ENCODE measurements at regions not wholly inside any gene's neighbourhood (a gene's known extent, or its start where the extent isn't known, plus 50 kb on each side); places are given as distances from the start of the nearest gene placed in this dataset.
A peak's percentile ranks its signal among the peaks of the same experiment; 100 is the strongest.

DNA sequence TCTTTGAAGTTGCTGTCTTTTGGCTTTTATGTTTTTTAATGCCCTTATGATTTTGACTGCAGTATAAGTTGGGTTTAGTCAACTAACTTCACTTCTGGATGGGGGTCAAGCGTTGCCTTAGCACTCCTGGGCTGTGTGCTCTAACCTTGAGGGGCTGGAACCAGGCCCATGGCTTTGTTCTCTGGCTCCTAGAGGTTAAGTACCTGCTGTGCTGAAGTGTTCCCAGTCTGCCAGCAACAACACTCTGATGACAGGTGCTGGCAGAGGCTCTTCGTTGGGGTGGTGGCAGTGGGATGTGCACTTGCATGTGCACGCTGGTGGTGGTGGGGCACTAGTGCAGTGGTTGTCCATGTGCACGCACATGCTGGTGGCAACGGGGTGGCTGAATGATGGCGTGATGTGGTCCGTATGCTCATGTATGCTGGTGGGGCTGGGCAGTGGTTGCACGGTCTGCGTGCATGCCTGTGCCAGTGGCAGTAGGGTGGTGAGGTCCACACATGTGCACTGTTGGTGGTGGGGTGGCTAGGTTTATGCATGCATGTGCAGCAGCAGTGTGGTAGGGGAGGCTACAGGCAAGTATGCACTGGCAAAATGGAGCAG lies 447.8 kb upstream of the GOT2 start:
- Histone ChIP-seq H3K27me3 (ENCODE audit: control insufficient read depth, insufficient read depth, low read length) (no peaks in the 10 kb centered on the region), H3K36me3 (ENCODE audit: control insufficient read depth, low read depth, low read length) (no peaks in the 10 kb centered on the region), H3K27ac (ENCODE audit: low read length) (no peak overlapping the region), H3K9ac (ENCODE audit: low read length) (no peak overlapping the region), H3K4me3 (ENCODE audit: low read length) (no peak overlapping the region), H3K9me3 (ENCODE audit: control insufficient read depth, low read depth, low read length) (no peaks in the 10 kb centered on the region), H3K4me1 (ENCODE audit: control insufficient read depth, low read depth, low read length) (peaks cover 4% of the 10 kb centered on the region)

GRCh38 chr16:59180083-59180476 lies 446.0 kb upstream of the GOT2 start:
- Histone ChIP-seq H3K9ac (ENCODE audit: low read length) (no peak overlapping the region), H3K27ac (ENCODE audit: low read length) (no peak overlapping the region), H3K9me3 (ENCODE audit: control insufficient read depth, low read depth, low read length) (no peaks in the 10 kb centered on the region), H3K27me3 (ENCODE audit: control insufficient read depth, insufficient read depth, low read length) (no peaks in the 10 kb centered on the region), H3K4me1 (ENCODE audit: control insufficient read depth, low read depth, low read length) (peaks cover 4% of the 10 kb centered on the region), H3K36me3 (ENCODE audit: control insufficient read depth, low read depth, low read length) (no peaks in the 10 kb centered on the region), H3K4me3 (ENCODE audit: low read length) (no peak overlapping the region)

- H3K27ac ChIP-seq (ENCODE audit: low read length): no peak overlapping the region
- peaks cover 4% of the 10 kb centered on the region for H3K4me1 ChIP-seq (ENCODE audit: control insufficient read depth, low read depth, low read length)
- H3K9ac ChIP-seq (ENCODE audit: low read length): no peak overlapping the region
- no peaks in the 10 kb centered on the region for H3K9me3 ChIP-seq (ENCODE audit: control insufficient read depth, low read depth, low read length)
- no peaks in the 10 kb centered on the region for H3K27me3 ChIP-seq (ENCODE audit: control insufficient read depth, insufficient read depth, low read length)
- no peak overlapping the region for H3K4me3 ChIP-seq (ENCODE audit: low read length)
- H3K36me3 ChIP-seq (ENCODE audit: control insufficient read depth, low read depth, low read length): no peaks in the 10 kb centered on the region
These were observed 445.4 kb upstream of the GOT2 start for GRCh38 chr16:59179446-59180082.

GRCh38 chr16:59173408-59173831 lies 439.3 kb upstream of the GOT2 start:
- H3K4me1 ChIP-seq (ENCODE audit: control insufficient read depth, low read depth, low read length): peaks cover 36% of the 10 kb centered on the region
- H3K27ac ChIP-seq (ENCODE audit: low read length): no peak overlapping the region
- no peak overlapping the region for H3K9ac ChIP-seq (ENCODE audit: low read length)
- H3K36me3 ChIP-seq (ENCODE audit: control insufficient read depth, low read depth, low read length): no peaks in the 10 kb centered on the region
- no peaks in the 10 kb centered on the region for H3K9me3 ChIP-seq (ENCODE audit: control insufficient read depth, low read depth, low read length)
- no peak overlapping the region for H3K4me3 ChIP-seq (ENCODE audit: low read length)
- H3K27me3 ChIP-seq (ENCODE audit: control insufficient read depth, insufficient read depth, low read length): no peaks in the 10 kb centered on the region

DNA sequence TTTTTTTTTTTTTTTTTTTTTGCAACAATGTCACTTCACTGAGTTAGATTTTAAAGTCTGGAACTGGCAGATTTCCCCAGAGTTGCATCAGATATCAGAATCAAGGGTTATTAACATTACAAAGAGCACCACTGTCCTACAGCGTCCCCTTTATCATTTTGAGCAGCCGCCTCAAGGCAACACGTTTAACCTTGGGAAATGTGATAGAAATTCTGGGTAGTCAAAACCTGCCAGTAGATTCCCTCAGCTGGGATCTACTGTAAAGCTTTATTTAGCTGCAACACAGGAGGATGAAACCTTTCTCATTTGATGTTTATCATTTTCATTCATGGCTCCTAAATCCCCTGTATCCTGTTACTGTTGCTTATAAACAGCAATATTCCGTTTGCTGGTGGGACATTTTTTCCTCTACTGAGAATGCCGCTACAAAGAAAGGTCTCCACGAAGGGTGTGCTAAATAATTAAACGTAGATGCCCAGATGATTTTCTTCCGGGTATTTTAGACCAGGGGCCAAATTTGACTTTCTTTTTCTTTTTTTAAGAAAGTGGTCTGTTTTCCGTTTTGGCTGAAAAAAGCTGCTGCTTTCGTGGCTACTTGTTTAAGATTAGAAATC lies 436.1 kb upstream of the GOT2 start:
- Histone ChIP-seq H3K4me3 (ENCODE audit: low read length) (peak overlapping the region; percentile 63), H3K9ac (ENCODE audit: low read length) (peak overlapping the region; percentile 77), H3K27me3 (ENCODE audit: control insufficient read depth, insufficient read depth, low read length) (no peaks in the 10 kb centered on the region), H3K4me1 (ENCODE audit: control insufficient read depth, low read depth, low read length) (peaks cover 40% of the 10 kb centered on the region), H3K9me3 (ENCODE audit: control insufficient read depth, low read depth, low read length) (no peaks in the 10 kb centered on the region), H3K27ac (ENCODE audit: low read length) (peak overlapping the region; percentile 91), H3K36me3 (ENCODE audit: control insufficient read depth, low read depth, low read length) (no peaks in the 10 kb centered on the region)

- Histone ChIP-seq H3K27me3 (ENCODE audit: control insufficient read depth, insufficient read depth, low read length) (no peaks in the 10 kb centered on the region), H3K4me3 (ENCODE audit: low read length) (no peak overlapping the region), H3K4me1 (ENCODE audit: control insufficient read depth, low read depth, low read length) (peaks cover 37% of the 10 kb centered on the region), H3K9ac (ENCODE audit: low read length) (peak overlapping the region; percentile 77), H3K9me3 (ENCODE audit: control insufficient read depth, low read depth, low read length) (no peaks in the 10 kb centered on the region), H3K27ac (ENCODE audit: low read length) (peak overlapping the region; percentile 27), H3K36me3 (ENCODE audit: control insufficient read depth, low read depth, low read length) (no peaks in the 10 kb centered on the region)
These were observed 435.1 kb upstream of the GOT2 start for GRCh38 chr16:59169168-59169567.

DNA sequence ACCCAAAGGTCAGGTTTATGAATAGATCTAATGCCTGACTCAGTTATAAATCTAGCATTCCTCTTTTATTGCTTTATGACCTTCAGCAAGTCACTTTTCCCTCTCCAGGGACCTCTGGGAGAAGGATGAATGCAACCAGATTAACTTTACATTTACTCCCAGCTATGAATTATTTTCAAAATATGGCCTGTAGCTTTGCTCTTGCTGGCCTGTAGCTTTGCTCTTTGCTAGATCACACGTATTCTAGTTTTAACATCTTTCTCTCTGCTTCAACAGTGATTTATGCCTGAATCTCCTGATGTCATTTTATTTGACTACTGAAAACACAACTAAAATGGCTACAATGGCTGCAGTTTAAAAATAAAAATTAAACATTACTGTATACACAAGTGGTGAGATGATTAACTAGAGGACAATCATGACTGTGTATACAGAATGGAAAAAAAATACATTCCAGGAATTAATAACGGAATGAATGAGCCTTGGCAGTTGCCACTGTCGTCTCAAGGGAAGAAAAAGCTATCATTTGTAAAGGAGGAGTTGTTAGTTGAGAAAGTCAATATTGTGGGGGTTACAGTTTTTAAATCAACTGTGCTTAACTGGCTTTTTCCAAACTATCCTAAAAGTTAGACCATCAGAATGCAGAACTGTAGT lies 434.5 kb upstream of the GOT2 start:
- Histone ChIP-seq H3K36me3 (ENCODE audit: control insufficient read depth, low read depth, low read length) (no peaks in the 10 kb centered on the region), H3K27ac (ENCODE audit: low read length) (peak overlapping the region; percentile 32), H3K4me1 (ENCODE audit: control insufficient read depth, low read depth, low read length) (peaks cover 37% of the 10 kb centered on the region), H3K9me3 (ENCODE audit: control insufficient read depth, low read depth, low read length) (no peaks in the 10 kb centered on the region), H3K4me3 (ENCODE audit: low read length) (no peak overlapping the region), H3K27me3 (ENCODE audit: control insufficient read depth, insufficient read depth, low read length) (no peaks in the 10 kb centered on the region), H3K9ac (ENCODE audit: low read length) (peak overlapping the region; percentile 77)

DNA sequence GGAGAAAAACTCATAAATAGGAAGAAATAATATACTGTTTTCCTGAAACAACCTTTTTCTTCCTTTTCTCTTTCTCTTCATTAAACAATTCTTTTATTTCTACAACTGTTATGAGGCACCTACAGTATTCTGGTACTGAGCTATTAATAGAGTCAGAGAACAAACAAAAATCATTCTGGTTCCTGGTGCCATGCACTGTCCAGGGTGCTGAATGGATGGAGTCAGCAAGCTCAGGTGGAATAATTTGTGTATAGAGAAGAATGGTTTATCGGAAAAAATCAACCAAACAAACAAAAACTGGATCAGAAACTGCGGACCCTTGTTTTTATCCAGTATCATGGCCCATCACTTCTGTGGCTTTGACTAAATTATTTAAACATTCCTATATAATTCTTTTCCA lies 430.3 kb upstream of the GOT2 start:
- Histone ChIP-seq H3K27ac (ENCODE audit: low read length) (no peak overlapping the region), H3K36me3 (ENCODE audit: control insufficient read depth, low read depth, low read length) (no peaks in the 10 kb centered on the region), H3K4me3 (ENCODE audit: low read length) (no peak overlapping the region), H3K9ac (ENCODE audit: low read length) (no peak overlapping the region), H3K9me3 (ENCODE audit: control insufficient read depth, low read depth, low read length) (no peaks in the 10 kb centered on the region), H3K27me3 (ENCODE audit: control insufficient read depth, insufficient read depth, low read length) (no peaks in the 10 kb centered on the region), H3K4me1 (ENCODE audit: control insufficient read depth, low read depth, low read length) (peaks cover 15% of the 10 kb centered on the region)

GRCh38 chr16:59163371-59164055 lies 429.4 kb upstream of the GOT2 start:
- Histone ChIP-seq H3K4me3 (ENCODE audit: low read length) (no peak overlapping the region), H3K27me3 (ENCODE audit: control insufficient read depth, insufficient read depth, low read length) (no peaks in the 10 kb centered on the region), H3K27ac (ENCODE audit: low read length) (no peak overlapping the region), H3K4me1 (ENCODE audit: control insufficient read depth, low read depth, low read length) (peaks cover 5% of the 10 kb centered on the region), H3K9ac (ENCODE audit: low read length) (no peak overlapping the region), H3K36me3 (ENCODE audit: control insufficient read depth, low read depth, low read length) (no peaks in the 10 kb centered on the region), H3K9me3 (ENCODE audit: control insufficient read depth, low read depth, low read length) (no peaks in the 10 kb centered on the region)

GRCh38 chr16:59161679-59162078 lies 427.6 kb upstream of the GOT2 start:
- no peak overlapping the region for H3K9ac ChIP-seq (ENCODE audit: low read length)
- H3K4me1 ChIP-seq (ENCODE audit: control insufficient read depth, low read depth, low read length): no peaks in the 10 kb centered on the region
- no peak overlapping the region for H3K4me3 ChIP-seq (ENCODE audit: low read length)
- no peaks in the 10 kb centered on the region for H3K36me3 ChIP-seq (ENCODE audit: control insufficient read depth, low read depth, low read length)
- H3K9me3 ChIP-seq (ENCODE audit: control insufficient read depth, low read depth, low read length): no peaks in the 10 kb centered on the region
- no peaks in the 10 kb centered on the region for H3K27me3 ChIP-seq (ENCODE audit: control insufficient read depth, insufficient read depth, low read length)
- H3K27ac ChIP-seq (ENCODE audit: low read length): no peak overlapping the region

DNA sequence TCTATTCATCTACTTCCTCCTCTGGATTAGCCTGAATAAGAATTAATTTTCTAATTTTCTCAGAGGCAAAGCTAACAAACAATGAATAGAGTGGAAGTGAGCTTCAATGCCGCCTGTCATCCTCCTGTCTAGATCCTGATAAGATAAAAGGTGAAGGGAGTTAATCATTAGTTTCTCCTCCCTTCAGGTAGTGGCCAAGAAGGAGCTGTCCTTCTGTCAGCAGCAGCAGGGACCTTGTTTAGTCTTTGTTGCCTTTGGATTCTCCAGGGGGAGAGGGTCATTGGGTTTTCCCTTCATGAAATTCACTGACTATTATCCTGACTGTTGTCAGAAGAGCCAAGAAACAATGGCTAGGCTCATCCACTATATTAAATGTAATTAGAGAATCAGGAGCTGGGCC lies 420.2 kb upstream of the GOT2 start:
- H3K9me3 ChIP-seq (ENCODE audit: control insufficient read depth, low read depth, low read length): no peaks in the 10 kb centered on the region
- no peak overlapping the region for H3K27ac ChIP-seq (ENCODE audit: low read length)
- H3K9ac ChIP-seq (ENCODE audit: low read length): no peak overlapping the region
- no peaks in the 10 kb centered on the region for H3K4me1 ChIP-seq (ENCODE audit: control insufficient read depth, low read depth, low read length)
- H3K36me3 ChIP-seq (ENCODE audit: control insufficient read depth, low read depth, low read length): no peaks in the 10 kb centered on the region
- no peaks in the 10 kb centered on the region for H3K27me3 ChIP-seq (ENCODE audit: control insufficient read depth, insufficient read depth, low read length)
- no peak overlapping the region for H3K4me3 ChIP-seq (ENCODE audit: low read length)

All from iPS-18a (cell line).